Suprapubic skin (tissue), 4 donors: ENCODE measurements at regions not wholly inside any gene's neighbourhood (a gene's known extent, or its start where the extent isn't known, plus 50 kb on each side); places are given as distances from the start of the nearest gene placed in this dataset.

Experiments
- POLR2A ChIP-seq, 2 donors: fragments of 450-650 bp; IDR thresholded peaks; one replicate each; pipeline ENCODE4 v1.6.1; 2017; ENCODE audit warnings: antibody characterized with exemption in 2 of 2, mild to moderate bottlenecking in 2 of 2, moderate library complexity in 2 of 2
- POLR2AphosphoS5 ChIP-seq, 3 donors: sonication (generic); formaldehyde crosslinking; IDR thresholded peaks; one replicate each; pipeline ENCODE4 v1.6.1; 2017; ENCODE audit warnings: antibody characterized with exemption in 3 of 3
- TF ChIP-seq, protein P1 (sequence below), 2 donors: fragments of 200-600 bp in 1 of 2; fragments of 450-650 bp in 1 of 2; sonication (generic) in 1 of 2; IDR thresholded peaks; one replicate each; pipeline ENCODE4 v1.5.1; 2016 to 2019; ENCODE audit warnings: antibody characterized with exemption in 2 of 2, mild to moderate bottlenecking in 1 of 2, moderate library complexity in 1 of 2

DNA sequence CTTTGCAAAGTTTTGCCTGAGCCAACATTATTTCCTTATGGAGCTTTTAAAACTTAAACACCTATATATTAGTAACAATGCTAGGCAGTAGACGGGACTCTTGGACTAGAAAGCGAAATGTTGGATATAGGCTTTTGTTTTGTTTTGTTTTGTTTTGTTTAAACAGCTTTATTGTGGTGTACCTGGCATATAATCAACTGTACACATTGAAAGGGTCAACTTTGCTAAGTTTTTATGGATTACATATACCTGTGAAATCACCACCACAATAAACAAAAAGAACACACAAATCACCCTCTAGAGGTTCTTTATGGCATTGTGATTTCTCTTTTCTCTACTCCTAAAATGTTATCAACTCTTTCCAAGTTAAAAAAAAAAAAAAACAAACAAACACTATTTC lies 184.9 kb upstream of the LNX1 start:
- TF ChIP-seq POLR2A (IDR thresholded peaks at IDR 0.05) (no peak), POLR2AphosphoS5 (IDR thresholded peaks at IDR 0.05) (no peak)
- TF ChIP-seq, protein P1, sequence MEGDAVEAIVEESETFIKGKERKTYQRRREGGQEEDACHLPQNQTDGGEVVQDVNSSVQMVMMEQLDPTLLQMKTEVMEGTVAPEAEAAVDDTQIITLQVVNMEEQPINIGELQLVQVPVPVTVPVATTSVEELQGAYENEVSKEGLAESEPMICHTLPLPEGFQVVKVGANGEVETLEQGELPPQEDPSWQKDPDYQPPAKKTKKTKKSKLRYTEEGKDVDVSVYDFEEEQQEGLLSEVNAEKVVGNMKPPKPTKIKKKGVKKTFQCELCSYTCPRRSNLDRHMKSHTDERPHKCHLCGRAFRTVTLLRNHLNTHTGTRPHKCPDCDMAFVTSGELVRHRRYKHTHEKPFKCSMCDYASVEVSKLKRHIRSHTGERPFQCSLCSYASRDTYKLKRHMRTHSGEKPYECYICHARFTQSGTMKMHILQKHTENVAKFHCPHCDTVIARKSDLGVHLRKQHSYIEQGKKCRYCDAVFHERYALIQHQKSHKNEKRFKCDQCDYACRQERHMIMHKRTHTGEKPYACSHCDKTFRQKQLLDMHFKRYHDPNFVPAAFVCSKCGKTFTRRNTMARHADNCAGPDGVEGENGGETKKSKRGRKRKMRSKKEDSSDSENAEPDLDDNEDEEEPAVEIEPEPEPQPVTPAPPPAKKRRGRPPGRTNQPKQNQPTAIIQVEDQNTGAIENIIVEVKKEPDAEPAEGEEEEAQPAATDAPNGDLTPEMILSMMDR (IDR thresholded peaks at IDR 0.05) = no peak
